LNCaP clone FGC (cell line): ENCODE measurements at regions not wholly inside any gene's neighbourhood (a gene's known extent, or its start where the extent isn't known, plus 50 kb on each side); places are given as distances from the start of the nearest gene placed in this dataset.

Experiments
- DNase-seq: peaks from one replicate; pipeline ENCODE4 v3.0.0-alpha.2; 2011; ENCODE audit warnings: low read depth
- H3K4me3 ChIP-seq: 2 replicates; pipeline ENCODE4 v1.5.1; 2011; ENCODE audit warnings: mild to moderate bottlenecking, low read depth, low read length, control low read depth
- CTCF ChIP-seq: IDR thresholded peaks from 2 replicates; pipeline ENCODE4 v1.5.1; 2012; ENCODE audit warnings: mild to moderate bottlenecking; ENCODE audit not compliant: control insufficient read depth, insufficient read depth; ENCODE audit errors: extremely low read depth

- TF ChIP-seq CTCF = peak; percentile 30
- no peak for DNase-seq
Measured at GRCh38 chr21:14306126-14306907, 76.6 kb downstream of the HSPA13 start.

GRCh38 chr21:14303731-14304488 lies 79.0 kb downstream of the HSPA13 start:
- no peak overlapping the region for H3K4me3 ChIP-seq
- no peak for TF ChIP-seq CTCF
- no peak for DNase-seq

More at GRCh38 chr21:14306126-14306907, 76.6 kb downstream of the HSPA13 start:
- no peak overlapping the region for H3K4me3 ChIP-seq

GRCh38 chr21:14300074-14300473 lies 82.9 kb downstream of the HSPA13 start:
- no peak overlapping the region for H3K4me3 ChIP-seq
- no peak for DNase-seq
- no peak for TF ChIP-seq CTCF

- DNase-seq = no peak
- no peak overlapping the region for H3K4me3 ChIP-seq
- no peak for TF ChIP-seq CTCF
Measured at GRCh38 chr21:14290576-14290975, 74.6 kb downstream of the RBM11 start.

GRCh38 chr21:14288922-14289321 lies 73.0 kb downstream of the RBM11 start:
- H3K4me3 ChIP-seq = no peak overlapping the region
- TF ChIP-seq CTCF = no peak
- DNase-seq = no peak

- no peak for TF ChIP-seq CTCF
- no peak for DNase-seq
- no peak overlapping the region for H3K4me3 ChIP-seq
Measured at GRCh38 chr21:14285147-14285761, 69.3 kb downstream of the RBM11 start.
